IPS DF 6.9 (cell line): ENCODE measurements at regions not wholly inside any gene's neighbourhood (a gene's known extent, or its start where the extent isn't known, plus 50 kb on each side); places are given as distances from the start of the nearest gene placed in this dataset.
"Not testable (repeated sequence)": the region's sequence is repeated elsewhere in the genome, so short reads cannot be mapped to it uniquely, and the experiment has no call there.

Source experiments
- DNase-seq: peaks from one replicate; pipeline ENCODE4 v3.0.0-alpha.2; 2013; ENCODE audit warnings: low read depth, low spot score
- H3K27ac ChIP-seq: one replicate; pipeline ENCODE4 v1.5.1; 2013; ENCODE audit warnings: low read length, control low read depth
- H3K27me3 ChIP-seq: 2 replicates; pipeline ENCODE4 v1.6.1; 2013; ENCODE audit warnings: mild to moderate bottlenecking, low read length; ENCODE audit not compliant: control insufficient read depth, insufficient read depth
- H3K36me3 ChIP-seq: 2 replicates; pipeline ENCODE4 v1.6.1; 2013; ENCODE audit warnings: low read length; ENCODE audit not compliant: control insufficient read depth, insufficient read depth
- H3K4me1 ChIP-seq: 2 replicates; pipeline ENCODE4 v1.6.1; 2013; ENCODE audit warnings: low read length; ENCODE audit not compliant: control insufficient read depth, insufficient read depth
- H3K4me3 ChIP-seq: 2 replicates; pipeline ENCODE4 v1.5.1; 2013; ENCODE audit warnings: mild to moderate bottlenecking, low read length
- H3K9me3 ChIP-seq: 2 replicates; pipeline ENCODE4 v1.6.1; 2013; ENCODE audit warnings: low read length, inconsistent platforms; ENCODE audit not compliant: control insufficient read depth, insufficient read depth
- WGBS: extraction: QIAGEN DNeasy Blood & Tissue Kit; methylation state at CpG from one replicate; pipeline ENCODE4 v1.1.7; 2013; ENCODE audit warnings: mixed read lengths, missing lambda C conversion rate; ENCODE audit not compliant: insufficient read length, insufficient coverage; 5-methylcytosine and 5-hydroxymethylcytosine counted together

DNA sequence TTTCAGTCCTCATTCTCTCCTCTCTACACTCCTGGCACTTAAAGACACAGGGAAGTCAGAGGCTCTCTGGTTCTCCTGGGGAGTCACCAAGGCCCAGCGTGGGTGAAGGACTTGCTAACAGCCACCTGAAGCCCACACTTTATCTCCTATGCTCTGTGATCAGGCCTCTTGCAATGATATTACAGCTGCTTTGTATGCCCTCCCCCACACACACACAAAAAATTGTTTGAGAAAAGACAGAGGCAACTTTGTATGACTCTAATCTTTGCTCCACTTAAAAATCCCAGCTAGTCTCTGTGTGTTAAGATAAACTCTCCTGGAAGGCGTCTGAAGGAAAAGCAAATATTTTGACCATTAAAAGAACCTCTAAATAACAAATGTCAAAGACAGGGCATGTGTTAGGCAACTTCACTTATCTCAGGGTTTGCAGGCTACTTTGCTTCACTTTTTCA lies 507.2 kb downstream of the TNS3 start:
- DNase-seq = no peak
- Histone ChIP-seq H3K4me1 (no peaks in the 10 kb centered on the region), H3K36me3 (no peaks in the 10 kb centered on the region), H3K27ac (no peak overlapping the region), H3K9me3 (no peaks in the 10 kb centered on the region), H3K4me3 (no peak overlapping the region), H3K27me3 (no peaks in the 10 kb centered on the region)
- no CpG with 5 or more reads among the region's 2 CpGs for WGBS

DNA sequence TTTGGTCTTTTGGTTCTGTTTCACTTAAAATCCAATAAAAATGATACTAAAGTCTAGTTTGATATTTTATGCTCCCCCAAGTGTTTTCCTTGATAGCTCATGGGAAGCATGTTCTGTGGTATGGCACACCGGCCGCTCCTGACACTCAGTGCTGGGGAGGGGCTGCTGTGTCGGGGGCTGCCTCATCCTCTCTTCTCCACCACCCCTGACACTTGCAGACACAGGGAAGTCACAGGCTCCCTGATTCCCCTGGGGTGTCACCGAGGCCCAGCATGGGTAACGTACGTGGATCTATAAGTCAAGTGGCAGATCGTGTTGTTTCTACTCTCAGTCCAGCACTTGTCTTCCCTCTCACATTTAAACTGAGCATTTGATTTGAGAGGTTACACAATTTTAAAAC lies 508.6 kb downstream of the TNS3 start:
- DNase-seq = no peak
- WGBS = no CpG with 5 or more reads among the region's 7 CpGs
- Histone ChIP-seq H3K4me3 (no peak overlapping the region), H3K27me3 (no peaks in the 10 kb centered on the region), H3K9me3 (no peaks in the 10 kb centered on the region), H3K27ac (no peak overlapping the region), H3K4me1 (no peaks in the 10 kb centered on the region), H3K36me3 (no peaks in the 10 kb centered on the region)

DNA sequence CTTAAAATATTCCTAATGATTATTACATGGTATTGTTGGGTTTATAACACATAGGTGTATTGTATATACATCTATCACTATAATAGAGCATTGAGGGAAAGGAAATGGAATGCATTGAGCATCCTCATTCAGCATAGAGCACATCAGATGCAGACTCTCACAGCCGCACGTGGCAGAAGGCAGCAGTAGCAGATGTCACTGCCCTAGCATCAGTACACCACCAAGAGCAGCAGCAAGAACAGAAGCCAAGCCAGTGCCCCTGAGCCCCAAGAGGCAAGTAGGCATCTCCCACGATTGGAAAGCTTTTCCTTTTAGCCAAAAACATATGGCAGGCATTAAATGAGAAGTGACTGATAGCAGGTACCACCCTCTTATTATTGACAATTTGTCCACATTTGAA lies 510.0 kb downstream of the TNS3 start:
- H3K27me3 ChIP-seq = no peaks in the 10 kb centered on the region
- H3K4me3 ChIP-seq = no peak overlapping the region
- H3K4me1 ChIP-seq = no peaks in the 10 kb centered on the region
- H3K36me3 ChIP-seq = no peaks in the 10 kb centered on the region
- DNase-seq = no peak
- WGBS = no CpG with 5 or more reads among the region's 3 CpGs
- H3K9me3 ChIP-seq = no peaks in the 10 kb centered on the region
- no peak overlapping the region for H3K27ac ChIP-seq

DNA sequence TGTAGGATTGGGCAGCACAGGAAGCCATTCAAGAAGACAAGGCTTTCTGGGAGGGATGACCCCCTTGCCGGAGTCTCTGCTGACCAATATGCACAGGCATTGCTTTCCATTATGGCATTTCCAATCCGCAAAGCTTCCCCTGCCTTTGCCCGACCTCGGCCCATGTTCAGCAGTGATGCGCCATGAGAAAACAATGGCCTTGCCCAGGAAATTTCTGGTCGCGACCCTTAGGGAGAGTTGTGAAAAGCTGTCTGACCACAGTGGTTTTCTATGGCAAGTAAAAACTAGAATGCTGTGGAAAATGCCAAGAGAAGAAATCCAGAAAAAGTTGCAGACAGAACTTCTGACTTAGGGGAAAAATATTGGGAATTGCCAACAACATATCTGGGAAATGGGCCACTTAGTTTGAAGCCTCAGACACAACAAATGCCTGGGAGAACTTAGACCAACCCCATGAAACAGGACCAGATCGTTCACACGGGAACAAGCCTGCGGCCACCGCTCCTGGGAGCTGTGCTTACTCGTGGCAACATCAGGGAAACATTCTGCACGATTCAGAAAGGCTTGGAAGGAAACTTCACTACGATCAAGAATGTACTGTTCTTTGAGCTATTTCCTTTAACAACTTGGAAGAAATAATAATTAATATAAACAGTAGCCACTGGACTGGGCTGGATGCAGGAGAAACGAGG lies 512.4 kb downstream of the TNS3 start:
- H3K4me3 ChIP-seq = no peak overlapping the region
- H3K27ac ChIP-seq = no peak overlapping the region
- H3K9me3 ChIP-seq = no peaks in the 10 kb centered on the region
- DNase-seq = no peak
- no peaks in the 10 kb centered on the region for H3K36me3 ChIP-seq
- H3K4me1 ChIP-seq = no peaks in the 10 kb centered on the region
- WGBS = no CpG with 5 or more reads among the region's 15 CpGs
- H3K27me3 ChIP-seq = no peaks in the 10 kb centered on the region

DNA sequence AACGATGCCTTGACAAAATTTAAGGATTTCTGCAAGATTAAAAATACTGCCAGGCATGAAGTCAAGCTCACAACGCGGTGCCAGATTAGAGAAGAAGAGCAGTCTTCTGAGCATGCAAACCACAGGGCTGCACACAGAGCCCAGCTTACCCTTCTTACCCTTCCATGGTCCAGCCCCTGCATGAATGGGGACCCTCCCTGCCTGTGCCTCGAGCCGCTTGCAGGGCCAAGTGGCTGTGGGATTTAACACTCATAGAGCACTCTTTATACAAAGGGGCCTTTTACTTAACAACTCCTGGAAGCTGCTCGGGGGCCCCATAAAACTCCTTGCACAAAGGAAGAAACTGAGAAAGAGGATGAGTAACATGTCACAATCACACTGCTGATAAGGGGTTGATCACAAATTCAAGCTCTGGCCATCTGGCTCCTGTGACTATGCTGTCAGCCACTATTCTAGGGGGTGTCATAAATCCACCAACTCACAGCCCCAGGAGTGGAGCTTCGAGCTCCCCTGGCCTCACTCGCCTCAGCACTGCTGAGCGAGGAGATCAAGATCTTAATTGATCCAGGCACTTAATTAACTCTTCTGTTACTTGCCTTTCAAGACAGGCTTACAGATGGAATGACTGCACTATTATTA lies 514.8 kb downstream of the TNS3 start:
- Histone ChIP-seq H3K9me3 (no peaks in the 10 kb centered on the region), H3K4me3 (no peak overlapping the region), H3K27me3 (no peaks in the 10 kb centered on the region), H3K4me1 (no peaks in the 10 kb centered on the region), H3K27ac (no peak overlapping the region), H3K36me3 (no peaks in the 10 kb centered on the region)
- no peak for DNase-seq
- WGBS = no CpG with 5 or more reads among the region's 9 CpGs

DNA sequence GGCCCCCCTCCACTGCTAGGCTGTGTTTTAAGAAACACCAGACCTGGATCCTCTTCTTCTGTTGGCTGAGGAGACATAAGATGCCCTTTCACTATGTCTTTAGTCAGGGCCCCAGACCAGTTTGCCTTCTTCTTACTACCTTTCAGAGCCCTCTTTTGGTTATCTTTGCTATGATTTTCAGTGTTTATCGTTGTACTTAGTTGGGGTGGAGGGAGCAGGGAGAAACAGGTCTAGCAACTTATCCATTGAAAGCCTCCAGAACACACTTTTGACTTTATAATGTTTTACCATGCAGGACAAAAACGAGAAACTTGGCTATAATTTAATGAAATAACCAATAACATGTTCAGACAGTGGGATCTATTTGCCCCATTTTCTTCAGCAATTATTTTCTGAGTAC lies 525.2 kb downstream of the TNS3 start:
- Histone ChIP-seq H3K27ac (no peak overlapping the region), H3K4me1 (no peaks in the 10 kb centered on the region), H3K4me3 (no peak overlapping the region), H3K27me3 (no peaks in the 10 kb centered on the region), H3K9me3 (no peaks in the 10 kb centered on the region), H3K36me3 (no peaks in the 10 kb centered on the region)
- DNase-seq = no peak
- WGBS = no CpG with 5 or more reads among the region's 2 CpGs

DNA sequence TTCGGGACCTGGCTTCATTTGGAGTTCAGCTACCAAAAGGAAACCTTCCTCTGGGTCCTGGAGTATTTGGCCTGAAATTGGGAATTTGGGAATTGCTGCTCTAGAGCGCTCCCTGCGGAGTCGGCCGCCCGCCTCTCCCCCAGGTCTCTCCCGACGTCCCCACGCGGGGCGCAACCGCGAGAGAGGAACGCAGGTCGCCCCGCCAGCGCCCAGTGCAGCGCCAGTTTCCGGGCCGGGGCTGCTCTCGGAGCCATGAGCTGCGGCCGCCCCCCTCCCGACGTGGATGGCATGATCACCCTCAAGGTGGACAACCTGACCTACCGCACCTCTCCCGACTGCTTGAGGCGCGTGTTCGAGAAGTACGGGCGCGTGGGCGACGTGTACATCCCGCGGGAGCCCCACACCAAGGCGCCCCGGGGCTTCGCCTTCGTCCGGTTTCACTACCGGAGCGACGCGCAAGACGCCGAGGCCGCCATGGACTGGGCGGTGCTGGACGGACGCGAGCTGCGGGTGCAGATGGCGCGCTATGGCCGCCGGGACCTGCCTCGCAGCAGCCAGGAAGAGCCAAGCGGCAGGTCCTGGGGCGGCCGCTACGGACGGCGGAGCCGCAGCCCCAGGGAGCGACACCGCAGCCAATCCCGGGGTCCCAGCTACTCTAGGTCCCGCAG lies 529.2 kb downstream of the TNS3 start:
- H3K4me1 ChIP-seq, H3K27me3 ChIP-seq, H3K36me3 ChIP-seq, H3K4me3 ChIP-seq, DNase-seq, H3K9me3 ChIP-seq, H3K27ac ChIP-seq: not testable (repeated sequence)
- no CpG with 5 or more reads among the region's 70 CpGs for WGBS

DNA sequence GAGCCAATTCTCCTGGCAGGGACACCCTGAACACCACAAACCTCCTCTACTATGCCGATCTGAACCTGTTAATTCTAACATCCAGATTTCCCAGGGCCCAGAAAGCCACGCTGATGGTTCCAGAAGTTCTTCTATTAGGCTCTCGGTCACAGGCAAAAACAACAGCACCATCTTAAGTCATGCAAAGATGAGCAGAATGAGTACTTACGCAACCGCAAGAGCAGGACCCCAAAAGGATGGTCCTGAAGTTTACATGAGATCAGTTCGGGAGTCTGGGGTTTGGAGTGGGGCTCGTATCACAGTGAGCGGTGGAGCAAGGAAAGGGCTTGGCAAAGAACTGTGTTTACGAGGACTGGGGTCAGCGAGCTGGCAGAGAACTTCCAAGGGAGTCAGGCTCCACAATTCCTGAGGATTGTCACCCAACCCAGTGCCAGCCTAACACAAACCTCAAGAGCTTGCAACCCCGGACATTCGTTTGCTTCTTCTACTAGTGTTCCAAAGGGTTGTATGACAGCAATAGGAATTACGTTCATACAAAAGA lies 532.6 kb downstream of the TNS3 start:
- no peak for DNase-seq
- Histone ChIP-seq H3K27ac (no peak overlapping the region), H3K4me1 (no peaks in the 10 kb centered on the region; the same call in 1 of the 2 replicates), H3K36me3 (no peaks in the 10 kb centered on the region), H3K9me3 (no peaks in the 10 kb centered on the region), H3K4me3 (no peak overlapping the region), H3K27me3 (no peaks in the 10 kb centered on the region)
- WGBS = no CpG with 5 or more reads among the region's 13 CpGs

DNA sequence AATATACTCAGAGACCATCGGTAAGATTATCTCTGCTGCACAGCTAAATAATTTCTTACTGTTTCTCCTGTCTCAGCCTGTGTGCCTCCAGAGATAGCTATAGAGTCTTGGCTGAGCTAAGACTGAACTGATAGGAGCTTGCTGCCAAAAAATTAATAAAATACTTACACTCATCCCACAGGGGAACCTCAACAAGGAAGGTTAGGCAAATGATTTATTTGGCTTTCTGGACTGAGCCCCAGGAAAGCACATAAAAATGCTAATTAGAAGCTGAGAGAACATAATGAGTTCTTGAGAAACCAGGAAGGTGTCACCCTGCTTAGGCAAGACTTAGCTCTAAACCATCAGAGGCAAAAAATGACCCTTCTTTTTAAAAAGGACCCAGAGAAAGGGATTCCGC lies 534.5 kb downstream of the TNS3 start:
- Histone ChIP-seq H3K4me1 (no peaks in the 10 kb centered on the region; the same call in 1 of the 2 replicates), H3K27me3 (0 out of 2 replicates have a peak, but pooled peaks cover under 1% of the 10 kb centered on the region), H3K27ac (no peak overlapping the region), H3K36me3 (no peaks in the 10 kb centered on the region), H3K4me3 (no peak overlapping the region), H3K9me3 (no peaks in the 10 kb centered on the region)
- DNase-seq = no peak
- WGBS = no CpG with 5 or more reads among the region's 2 CpGs

DNA sequence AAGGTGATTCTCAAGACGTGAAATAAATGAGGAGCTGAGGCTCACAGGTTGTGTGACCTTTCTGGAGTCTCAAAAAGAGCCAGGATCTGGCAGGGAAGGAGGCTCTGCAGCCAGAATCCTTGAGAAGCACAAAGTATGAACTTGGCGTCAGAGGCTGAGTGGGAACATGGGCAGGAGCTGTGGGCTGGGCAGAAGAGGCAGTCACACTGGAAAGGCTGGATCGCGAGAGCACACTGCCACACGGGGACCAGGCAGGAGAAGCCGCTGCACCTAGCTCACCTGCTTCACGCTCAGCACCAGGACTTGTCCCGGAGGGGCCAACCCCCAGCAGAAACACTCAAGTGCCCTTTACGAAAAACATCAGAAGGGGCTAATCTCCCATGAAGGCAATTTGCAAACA lies 535.0 kb downstream of the TNS3 start:
- no peak for DNase-seq
- Histone ChIP-seq H3K9me3 (no peaks in the 10 kb centered on the region), H3K27me3 (0 out of 2 replicates have a peak, but pooled peaks cover 1% of the 10 kb centered on the region), H3K27ac (no peak overlapping the region), H3K4me3 (no peak overlapping the region), H3K4me1 (no peaks in the 10 kb centered on the region; the same call in 1 of the 2 replicates), H3K36me3 (no peaks in the 10 kb centered on the region)
- WGBS = no CpG with 5 or more reads among the region's 9 CpGs
